H9 (cell line): ENCODE measurements at regions not wholly inside any gene's neighbourhood (a gene's known extent, or its start where the extent isn't known, plus 50 kb on each side); places are given as distances from the start of the nearest gene placed in this dataset.

Source experiments
- DNase-seq: peaks from one replicate; pipeline ENCODE4 v3.0.0-alpha.2; 2017
- H2AFZ ChIP-seq: one replicate; pipeline ENCODE4 v1.6.1; 2013; ENCODE audit warnings: mild to moderate bottlenecking, low read length, control low read depth, moderate library complexity
- H2AK5ac ChIP-seq: 2 replicates; pipeline ENCODE4 v1.6.1; 2013; ENCODE audit warnings: low read length, control low read depth, mixed read lengths; ENCODE audit not compliant: insufficient read length
- H2BK120ac ChIP-seq: one replicate; pipeline ENCODE4 v1.6.1; 2013; ENCODE audit warnings: low read depth, mild to moderate bottlenecking, low read length, control low read depth, inconsistent platforms; ENCODE audit not compliant: poor library complexity, severe bottlenecking
- H2BK12ac ChIP-seq: 2 replicates; pipeline ENCODE4 v1.6.1; 2013; ENCODE audit warnings: low read length, control low read depth, mixed read lengths, low read depth; ENCODE audit not compliant: insufficient read length
- H2BK15ac ChIP-seq: 2 replicates; pipeline ENCODE4 v1.6.1; 2013; ENCODE audit warnings: low read depth, low read length, control low read depth
- H2BK20ac ChIP-seq: one replicate; pipeline ENCODE4 v1.6.1; 2013; ENCODE audit warnings: low read depth, mild to moderate bottlenecking, low read length, control low read depth, inconsistent platforms; ENCODE audit not compliant: poor library complexity, severe bottlenecking
- H2BK5ac ChIP-seq: 2 replicates; pipeline ENCODE4 v1.6.1; 2013; ENCODE audit warnings: low read length, control low read depth, mixed read lengths; ENCODE audit not compliant: insufficient read length
- H3K14ac ChIP-seq: 2 replicates; pipeline ENCODE4 v1.6.1; 2013; ENCODE audit warnings: low read length, control low read depth; ENCODE audit not compliant: insufficient read depth
- H3K18ac ChIP-seq: 2 replicates; pipeline ENCODE4 v1.6.1; 2013; ENCODE audit warnings: low read depth, mild to moderate bottlenecking, mixed read lengths, low read length, control low read depth; ENCODE audit not compliant: insufficient read length
- H3K23ac ChIP-seq: 2 replicates; pipeline ENCODE4 v1.6.1; 2013; ENCODE audit warnings: low read length, control low read depth, mixed read lengths, low read depth; ENCODE audit not compliant: insufficient read length
- H3K23me2 ChIP-seq: 2 replicates; pipeline ENCODE4 v1.6.1; 2013; ENCODE audit warnings: low read depth, mild to moderate bottlenecking, mixed read lengths, low read length, control low read depth; ENCODE audit not compliant: insufficient read length, poor library complexity, severe bottlenecking
- H3K27ac ChIP-seq: 2 replicates; pipeline ENCODE4 v1.5.1; 2013; ENCODE audit warnings: low read length, control low read depth, mixed read lengths, low read depth; ENCODE audit not compliant: insufficient read length
- H3K27me3 ChIP-seq: 2 replicates; pipeline ENCODE4 v1.6.1; 2013; ENCODE audit warnings: low read length, control low read depth, inconsistent platforms; ENCODE audit not compliant: insufficient read depth
- H3K4ac ChIP-seq: 2 replicates; pipeline ENCODE4 v1.6.1; 2013; ENCODE audit warnings: low read depth, mild to moderate bottlenecking, control low read depth, inconsistent platforms, low read length, moderate library complexity
- H3K4me1 ChIP-seq: 2 replicates; pipeline ENCODE4 v1.6.1; 2013; ENCODE audit warnings: low read length, control low read depth, inconsistent platforms; ENCODE audit not compliant: insufficient read depth
- H3K4me2 ChIP-seq: 2 replicates; pipeline ENCODE4 v1.6.1; 2013; ENCODE audit warnings: low read length, control low read depth, mixed read lengths; ENCODE audit not compliant: insufficient read length, insufficient read depth
- H3K56ac ChIP-seq: 2 replicates; pipeline ENCODE4 v1.6.1; 2013; ENCODE audit warnings: low read depth, mild to moderate bottlenecking, mixed read lengths, low read length, control low read depth; ENCODE audit not compliant: insufficient read length
- H3K79me1 ChIP-seq: 2 replicates; pipeline ENCODE4 v1.6.1; 2013; ENCODE audit warnings: low read depth, mild to moderate bottlenecking, moderate library complexity, low read length, control low read depth, inconsistent platforms; ENCODE audit not compliant: insufficient read depth, poor library complexity, severe bottlenecking
- H3K79me2 ChIP-seq: 2 replicates; pipeline ENCODE4 v1.6.1; 2013; ENCODE audit warnings: low read length, control low read depth, inconsistent platforms; ENCODE audit not compliant: insufficient read depth
- H3K9ac ChIP-seq: 2 replicates; pipeline ENCODE4 v1.6.1; 2013; ENCODE audit warnings: low read length, control low read depth, mixed read lengths; ENCODE audit not compliant: insufficient read length; ENCODE audit errors: extremely low read depth
- H3K9me3 ChIP-seq: one replicate; pipeline ENCODE4 v1.6.1; 2013; ENCODE audit warnings: low read depth, low read length, inconsistent platforms; ENCODE audit not compliant: control insufficient read depth
- H3T11ph ChIP-seq: one replicate; pipeline ENCODE4 v1.6.1; 2013; ENCODE audit warnings: mild to moderate bottlenecking, low read length, control low read depth, inconsistent platforms
- H4K20me1 ChIP-seq: one replicate; pipeline ENCODE4 v1.6.1; 2013; ENCODE audit not compliant: control insufficient read depth, insufficient read length, insufficient read depth
- H4K5ac ChIP-seq: 2 replicates; pipeline ENCODE4 v1.6.1; 2013; ENCODE audit warnings: low read depth, mild to moderate bottlenecking, mixed read lengths, low read length, control low read depth; ENCODE audit not compliant: insufficient read length
- H4K8ac ChIP-seq: replicated peaks from 2 replicates; pipeline ENCODE4 v1.6.1; 2013; ENCODE audit warnings: low read length, control low read depth, mixed read lengths, low read depth; ENCODE audit not compliant: insufficient read length
- H4K91ac ChIP-seq: 2 replicates; pipeline ENCODE4 v1.6.1; 2013; ENCODE audit warnings: low read depth, mild to moderate bottlenecking, moderate library complexity, mixed read lengths, low read length, control low read depth; ENCODE audit not compliant: insufficient read length
- H3K27ac Mint-ChIP-seq, 3 experiments: 2 replicates in 2 of 3; 3 replicates in 1 of 3; pipeline ENCODE4 v1.8.0; 2020 to 2021; ENCODE audit warnings: mixed read lengths in 3 of 3, mild to moderate bottlenecking in 1 of 3, moderate library complexity in 1 of 3
- H3K27me3 Mint-ChIP-seq: 2 replicates; pipeline ENCODE4 v1.8.0; 2021; ENCODE audit warnings: low read depth, mild to moderate bottlenecking, moderate library complexity, mixed read lengths
- H3K36me3 Mint-ChIP-seq, 3 experiments: 2 replicates in 2 of 3; 3 replicates in 1 of 3; pipeline ENCODE4 v1.8.0; 2020 to 2021; ENCODE audit warnings: low read depth in 3 of 3, mixed read lengths in 3 of 3; ENCODE audit not compliant: insufficient read depth in 1 of 3
- H3K4me1 Mint-ChIP-seq, 2 experiments: 2 replicates each; pipeline ENCODE4 v1.8.0; 2020; ENCODE audit warnings: mixed read lengths in 2 of 2
- H3K4me3 Mint-ChIP-seq, 2 experiments: 2 replicates in 1 of 2; 3 replicates in 1 of 2; pipeline ENCODE4 v1.8.0; 2020 to 2021; ENCODE audit warnings: mild to moderate bottlenecking in 2 of 2, mixed read lengths in 2 of 2, moderate library complexity in 1 of 2
- H3K9me3 Mint-ChIP-seq, 2 experiments: 2 replicates in 1 of 2; 3 replicates in 1 of 2; pipeline ENCODE4 v1.8.0; 2020; ENCODE audit warnings: mild to moderate bottlenecking in 2 of 2, mixed read lengths in 2 of 2, moderate library complexity in 1 of 2
- WGBS: extraction: QIAGEN DNeasy Blood & Tissue Kit; methylation state at CpG from one replicate; pipeline ENCODE4 v1.1.7; 2013; ENCODE audit warnings: missing lambda C conversion rate, low lambda C conversion rate, mixed read lengths; ENCODE audit not compliant: insufficient read length; ENCODE audit errors: extremely low coverage; 5-methylcytosine and 5-hydroxymethylcytosine counted together
- TF ChIP-seq, protein P1 (sequence below): fragments of 200-600 bp; sonication (generic); conservative IDR thresholded peaks from 3 replicates; pipeline ENCODE4 v1.8.0; 2021; ENCODE audit warnings: antibody characterized with exemption, mild to moderate bottlenecking

GRCh38 chr2:41540272-41540998, 507.4 kb upstream of the PKDCC start:
- Histone ChIP-seq H2BK5ac (no peak overlapping the region), H3K79me1 (no peaks in the 10 kb centered on the region), H3K9ac (no peak overlapping the region), H4K8ac (no peak overlapping the region), H3K27ac (no peak overlapping the region), H2BK20ac (no peak overlapping the region), H3K4me2 (no peak overlapping the region), H3K4ac (no peak overlapping the region), H3K9me3 (no peaks in the 10 kb centered on the region), H3K27me3 (no peaks in the 10 kb centered on the region), H4K91ac (no peak overlapping the region), H3K4me1 (peaks cover 2% of the 10 kb centered on the region; the same call in 1 of the 2 replicates), H2BK120ac (no peak overlapping the region), H4K20me1 (no peaks in the 10 kb centered on the region), H2AFZ (no peak overlapping the region), H3K79me2 (no peaks in the 10 kb centered on the region), H3K14ac (no peak overlapping the region), H2BK15ac (no peak overlapping the region), H3K56ac (no peak overlapping the region), H2AK5ac (no peak overlapping the region), H2BK12ac (no peak overlapping the region), H3T11ph (no peak overlapping the region), H4K5ac (no peak overlapping the region), H3K23ac (no peak overlapping the region), H3K18ac (no peak overlapping the region), H3K23me2 (no peaks in the 10 kb centered on the region)
- no peaks in the 10 kb centered on the region for H3K27me3 Mint-ChIP-seq
- TF ChIP-seq, protein P1, sequence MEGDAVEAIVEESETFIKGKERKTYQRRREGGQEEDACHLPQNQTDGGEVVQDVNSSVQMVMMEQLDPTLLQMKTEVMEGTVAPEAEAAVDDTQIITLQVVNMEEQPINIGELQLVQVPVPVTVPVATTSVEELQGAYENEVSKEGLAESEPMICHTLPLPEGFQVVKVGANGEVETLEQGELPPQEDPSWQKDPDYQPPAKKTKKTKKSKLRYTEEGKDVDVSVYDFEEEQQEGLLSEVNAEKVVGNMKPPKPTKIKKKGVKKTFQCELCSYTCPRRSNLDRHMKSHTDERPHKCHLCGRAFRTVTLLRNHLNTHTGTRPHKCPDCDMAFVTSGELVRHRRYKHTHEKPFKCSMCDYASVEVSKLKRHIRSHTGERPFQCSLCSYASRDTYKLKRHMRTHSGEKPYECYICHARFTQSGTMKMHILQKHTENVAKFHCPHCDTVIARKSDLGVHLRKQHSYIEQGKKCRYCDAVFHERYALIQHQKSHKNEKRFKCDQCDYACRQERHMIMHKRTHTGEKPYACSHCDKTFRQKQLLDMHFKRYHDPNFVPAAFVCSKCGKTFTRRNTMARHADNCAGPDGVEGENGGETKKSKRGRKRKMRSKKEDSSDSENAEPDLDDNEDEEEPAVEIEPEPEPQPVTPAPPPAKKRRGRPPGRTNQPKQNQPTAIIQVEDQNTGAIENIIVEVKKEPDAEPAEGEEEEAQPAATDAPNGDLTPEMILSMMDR = no peak
- peaks cover 3 to 7% of the 10 kb centered on the region in 2 experiments; a peak in 3 of 4 replicates for H3K4me1 Mint-ChIP-seq
- no peak for DNase-seq
- peaks cover 3% of the 10 kb centered on the region in 2 experiments; a peak in 3 of 5 replicates for H3K9me3 Mint-ChIP-seq
- peaks cover 0 to 3% (median 0%) of the 10 kb centered on the region in 3 experiments; a peak in 3 of 7 replicates for H3K36me3 Mint-ChIP-seq
- no peak overlapping the region for H3K27ac Mint-ChIP-seq
- H3K4me3 Mint-ChIP-seq = no peak overlapping the region
- WGBS = no CpG with 5 or more reads among the region's 2 CpGs
